Parathyroid adenoma (tissue), 2 donors: ENCODE measurements at regions not wholly inside any gene's neighbourhood (a gene's known extent, or its start where the extent isn't known, plus 50 kb on each side); places are given as distances from the start of the nearest gene placed in this dataset.

ENCODE experiments used
- H2AFZ ChIP-seq: fragments of 300-600 bp; sonication (generic); one replicate; pipeline ENCODE4 v1.7.0; 2017; ENCODE audit warnings: antibody characterized with exemption, mild to moderate bottlenecking
- H3K27ac ChIP-seq: fragments of 300-600 bp; sonication (generic); one replicate; pipeline ENCODE4 v1.7.0; 2017
- H3K27me3 ChIP-seq: fragments of 300-600 bp; sonication (generic); one replicate; pipeline ENCODE4 v1.7.0; 2017; ENCODE audit warnings: low read length; ENCODE audit not compliant: control insufficient read depth, insufficient read depth
- H3K36me3 ChIP-seq: fragments of 300-600 bp; sonication (generic); one replicate; pipeline ENCODE4 v1.7.0; 2017; ENCODE audit warnings: low read length; ENCODE audit not compliant: control insufficient read depth, insufficient read depth
- H3K4me1 ChIP-seq: fragments of 300-600 bp; sonication (generic); one replicate; pipeline ENCODE4 v1.7.0; 2017; ENCODE audit warnings: control low read depth
- H3K4me2 ChIP-seq: fragments of 300-600 bp; sonication (generic); one replicate; pipeline ENCODE4 v1.7.0; 2017; ENCODE audit warnings: low read length
- H3K4me3 ChIP-seq: fragments of 300-600 bp; sonication (generic); one replicate; pipeline ENCODE4 v1.7.0; 2017; ENCODE audit warnings: low read depth, low read length
- H3K79me2 ChIP-seq: fragments of 300-600 bp; sonication (generic); one replicate; pipeline ENCODE4 v1.7.0; 2017; ENCODE audit warnings: control low read depth
- H3K9ac ChIP-seq: fragments of 300-600 bp; sonication (generic); one replicate; pipeline ENCODE4 v1.7.0; 2017; ENCODE audit warnings: mild to moderate bottlenecking
- H3K9me3 ChIP-seq: fragments of 300-600 bp; sonication (generic); one replicate; pipeline ENCODE4 v1.7.0; 2017; ENCODE audit warnings: low read length; ENCODE audit not compliant: control insufficient read depth
- TF ChIP-seq, protein P1 (sequence below): fragments of 300-600 bp; sonication (generic); IDR thresholded peaks from one replicate; pipeline ENCODE4 v1.7.0; 2017; ENCODE audit warnings: antibody characterized with exemption, mild to moderate bottlenecking
- donor health status: primary hyperparathyroidism.

DNA sequence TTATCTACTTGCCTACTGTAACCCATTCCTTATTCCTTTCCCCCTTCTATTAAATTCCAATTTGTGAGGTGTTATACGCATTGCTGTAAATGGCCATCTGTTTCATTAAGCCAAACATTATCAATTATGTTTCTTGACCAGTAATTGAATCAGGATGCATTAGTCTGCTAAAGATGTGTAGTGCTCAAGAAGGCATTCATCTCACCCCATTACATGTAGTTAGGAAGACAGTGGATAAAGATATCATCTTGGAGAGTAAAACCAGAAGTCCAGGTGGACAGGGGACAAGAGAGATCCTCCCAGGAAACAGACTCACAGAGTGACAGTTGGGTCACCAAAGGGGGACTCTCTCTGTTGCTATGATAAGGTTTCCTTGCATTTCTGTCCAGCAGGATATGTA, 73.3 kb upstream of the FAM98A start:
- Histone ChIP-seq H3K36me3 (no peaks in the 10 kb centered on the region), H3K4me1 (peaks cover 12% of the 10 kb centered on the region), H3K9me3 (no peaks in the 10 kb centered on the region), H3K4me2 (no peak overlapping the region), H3K9ac (no peak overlapping the region), H2AFZ (peak overlapping the region; percentile 13), H3K27me3 (no peaks in the 10 kb centered on the region), H3K4me3 (no peak overlapping the region), H3K27ac (no peak overlapping the region), H3K79me2 (no peaks in the 10 kb centered on the region)
- TF ChIP-seq, protein P1, sequence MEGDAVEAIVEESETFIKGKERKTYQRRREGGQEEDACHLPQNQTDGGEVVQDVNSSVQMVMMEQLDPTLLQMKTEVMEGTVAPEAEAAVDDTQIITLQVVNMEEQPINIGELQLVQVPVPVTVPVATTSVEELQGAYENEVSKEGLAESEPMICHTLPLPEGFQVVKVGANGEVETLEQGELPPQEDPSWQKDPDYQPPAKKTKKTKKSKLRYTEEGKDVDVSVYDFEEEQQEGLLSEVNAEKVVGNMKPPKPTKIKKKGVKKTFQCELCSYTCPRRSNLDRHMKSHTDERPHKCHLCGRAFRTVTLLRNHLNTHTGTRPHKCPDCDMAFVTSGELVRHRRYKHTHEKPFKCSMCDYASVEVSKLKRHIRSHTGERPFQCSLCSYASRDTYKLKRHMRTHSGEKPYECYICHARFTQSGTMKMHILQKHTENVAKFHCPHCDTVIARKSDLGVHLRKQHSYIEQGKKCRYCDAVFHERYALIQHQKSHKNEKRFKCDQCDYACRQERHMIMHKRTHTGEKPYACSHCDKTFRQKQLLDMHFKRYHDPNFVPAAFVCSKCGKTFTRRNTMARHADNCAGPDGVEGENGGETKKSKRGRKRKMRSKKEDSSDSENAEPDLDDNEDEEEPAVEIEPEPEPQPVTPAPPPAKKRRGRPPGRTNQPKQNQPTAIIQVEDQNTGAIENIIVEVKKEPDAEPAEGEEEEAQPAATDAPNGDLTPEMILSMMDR: no peak

DNA sequence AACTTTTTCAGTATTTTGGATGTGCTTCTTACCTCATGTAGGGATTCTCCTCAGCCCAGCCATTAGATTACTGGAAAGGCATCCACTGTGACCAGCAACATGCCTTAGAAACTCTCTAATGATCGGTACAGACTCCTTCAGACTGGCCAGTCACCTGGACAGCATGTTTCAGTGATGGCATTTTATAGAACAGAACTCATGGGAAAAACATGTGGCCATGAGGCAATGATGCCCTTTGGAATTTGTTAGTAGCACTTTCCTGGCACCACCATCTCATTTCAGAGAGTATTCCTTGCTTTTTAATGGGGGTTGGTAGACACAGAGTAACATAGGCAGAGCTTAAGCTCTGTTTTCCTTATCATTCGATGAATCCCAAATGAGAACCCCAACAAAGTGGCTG, 72.1 kb upstream of the FAM98A start:
- Histone ChIP-seq H3K27me3 (no peaks in the 10 kb centered on the region), H3K4me2 (no peak overlapping the region), H3K27ac (no peak overlapping the region), H3K4me1 (peaks cover 12% of the 10 kb centered on the region), H3K9me3 (no peaks in the 10 kb centered on the region), H3K79me2 (no peaks in the 10 kb centered on the region), H3K9ac (no peak overlapping the region), H3K4me3 (no peak overlapping the region), H2AFZ (no peak overlapping the region), H3K36me3 (no peaks in the 10 kb centered on the region)
- TF ChIP-seq, protein P1: no peak

DNA sequence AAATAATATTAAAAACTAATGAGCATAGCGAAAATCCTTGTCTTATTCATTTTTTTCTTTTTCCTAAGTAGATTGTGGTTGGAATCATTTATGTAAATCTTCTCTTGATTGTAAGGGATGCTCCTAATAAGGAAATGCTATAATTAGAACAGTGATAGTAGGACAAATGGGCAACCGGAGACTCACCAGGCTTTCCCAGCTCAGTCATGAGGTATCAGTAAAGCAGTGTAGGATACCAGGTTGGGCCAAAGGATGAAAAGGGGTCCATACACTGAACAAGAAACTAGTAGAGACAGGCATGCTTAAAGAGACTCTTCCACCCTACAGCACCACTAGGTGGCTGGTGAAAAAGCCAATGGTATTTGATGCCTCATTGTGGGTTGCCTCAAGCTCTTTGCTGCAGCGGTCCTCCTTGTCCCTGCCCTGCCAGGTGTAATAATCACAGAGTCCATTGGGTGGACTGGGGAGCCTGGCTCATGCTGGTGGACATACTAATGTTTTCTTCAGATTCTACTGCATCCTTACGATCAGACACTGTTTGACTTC, 71.4 kb upstream of the FAM98A start:
- no peaks in the 10 kb centered on the region for H3K27me3 ChIP-seq
- H3K4me2 ChIP-seq: no peak overlapping the region
- TF ChIP-seq, protein P1: no peak
- H3K9me3 ChIP-seq: no peaks in the 10 kb centered on the region
- peaks cover 12% of the 10 kb centered on the region for H3K4me1 ChIP-seq
- no peak overlapping the region for H3K27ac ChIP-seq
- no peak overlapping the region for H2AFZ ChIP-seq
- H3K79me2 ChIP-seq: no peaks in the 10 kb centered on the region
- H3K9ac ChIP-seq: no peak overlapping the region
- no peak overlapping the region for H3K4me3 ChIP-seq
- no peaks in the 10 kb centered on the region for H3K36me3 ChIP-seq

DNA sequence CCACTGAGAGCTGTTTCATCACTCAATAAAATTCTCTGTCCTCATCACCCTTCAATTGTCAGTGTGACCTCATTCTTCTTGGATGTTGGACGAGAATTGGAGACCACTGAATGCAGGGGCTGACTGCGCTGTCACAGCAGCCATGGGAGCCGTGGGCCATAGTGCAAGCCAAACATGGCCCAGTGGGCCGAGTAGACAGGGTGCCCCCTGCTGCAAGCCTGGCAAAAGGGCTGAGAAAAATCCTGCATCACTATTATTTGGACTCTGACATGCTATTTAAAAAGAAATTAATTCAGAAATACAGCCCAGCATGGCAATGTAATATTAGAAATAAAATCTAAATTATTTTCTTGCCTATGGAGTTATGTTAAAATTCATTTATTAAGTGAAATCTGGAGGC, 67.8 kb upstream of the FAM98A start:
- Histone ChIP-seq H3K4me1 (no peaks in the 10 kb centered on the region), H3K27me3 (no peaks in the 10 kb centered on the region)
- TF ChIP-seq, protein P1: peak; percentile 54

DNA sequence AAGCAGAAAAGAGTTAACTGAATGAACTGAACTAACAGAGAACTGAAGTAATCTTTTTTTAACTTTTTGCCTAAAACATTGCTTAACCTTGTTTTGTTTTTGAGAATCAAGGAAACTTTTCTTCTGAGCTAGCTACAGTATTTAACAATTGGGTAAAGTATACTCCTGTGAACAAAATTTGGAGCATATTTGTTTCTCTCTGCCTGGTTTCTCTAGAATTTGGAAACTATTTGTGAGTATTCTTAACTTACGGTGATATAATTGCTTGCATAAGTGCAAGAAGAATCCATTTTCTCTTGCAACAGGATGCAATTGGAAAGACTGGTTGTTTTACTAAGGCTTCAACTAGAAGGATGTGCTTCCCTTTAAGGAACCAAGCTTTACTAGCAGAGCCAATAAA, 65.9 kb upstream of the FAM98A start:
- no peaks in the 10 kb centered on the region for H3K79me2 ChIP-seq
- no peaks in the 10 kb centered on the region for H3K27me3 ChIP-seq
- no peak overlapping the region for H3K4me3 ChIP-seq
- H3K9ac ChIP-seq: no peak overlapping the region
- no peak overlapping the region for H2AFZ ChIP-seq
- TF ChIP-seq, protein P1: no peak
- H3K4me1 ChIP-seq: no peaks in the 10 kb centered on the region
- no peaks in the 10 kb centered on the region for H3K9me3 ChIP-seq
- no peaks in the 10 kb centered on the region for H3K36me3 ChIP-seq
- no peak overlapping the region for H3K4me2 ChIP-seq
- H3K27ac ChIP-seq: no peak overlapping the region

More for the DNA sequence above, 67.8 kb upstream of the FAM98A start:
- peak overlapping the region; percentile 37 for H3K27ac ChIP-seq
- H3K9me3 ChIP-seq: no peaks in the 10 kb centered on the region
- peak overlapping the region; percentile 17 for H2AFZ ChIP-seq
- no peak overlapping the region for H3K9ac ChIP-seq
- H3K36me3 ChIP-seq: no peaks in the 10 kb centered on the region
- H3K79me2 ChIP-seq: no peaks in the 10 kb centered on the region
- H3K4me2 ChIP-seq: no peak overlapping the region
- no peak overlapping the region for H3K4me3 ChIP-seq
